NCI-H2107 (cell line): ENCODE measurements at regions not wholly inside any gene's neighbourhood (a gene's known extent, or its start where the extent isn't known, plus 50 kb on each side); places are given as distances from the start of the nearest gene placed in this dataset.

Experiments
- DNase-seq: peaks from one replicate; lab custom pipeline; 2025; lab: John Stamatoyannopoulos, UW

DNA sequence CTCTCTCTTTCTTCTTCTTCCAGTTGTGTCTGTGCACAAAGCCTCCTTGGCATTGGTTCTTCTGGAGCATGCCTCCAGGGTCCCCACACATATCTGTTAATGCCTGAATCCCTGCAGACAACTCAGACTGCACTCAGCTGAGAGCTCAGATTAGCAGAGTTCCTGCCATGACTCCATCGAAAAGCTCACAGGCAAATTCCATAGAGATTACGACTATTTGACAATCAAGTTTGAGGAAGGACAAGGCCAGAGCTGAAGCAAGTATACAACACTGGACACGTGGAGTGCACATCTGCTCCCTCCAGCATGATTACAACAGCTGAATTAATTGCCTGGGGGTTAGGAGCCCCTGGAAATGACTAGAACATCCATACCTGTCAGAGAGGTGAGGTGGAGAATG lies 190.7 kb downstream of the INSIG2 start:
- DNase-seq: no peak

DNA sequence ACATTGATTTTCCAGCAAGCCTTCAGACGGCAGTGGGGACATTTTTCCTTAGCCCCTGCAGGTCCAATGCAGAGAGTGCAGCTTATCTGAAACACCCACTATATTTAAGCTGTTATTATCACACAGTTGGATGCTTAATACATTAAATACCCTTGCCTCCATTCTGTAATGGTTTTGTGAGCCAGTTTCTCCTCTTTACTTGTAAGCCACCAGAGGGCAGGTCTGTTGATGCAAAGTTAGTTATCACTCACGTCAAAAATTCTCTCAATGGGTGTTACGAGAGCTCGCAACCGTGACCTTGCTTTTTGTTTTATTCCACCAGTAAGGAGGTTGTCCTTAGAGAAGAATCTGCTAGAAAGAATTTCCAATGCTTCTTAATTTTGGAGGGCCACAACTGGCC lies 189.8 kb downstream of the INSIG2 start:
- no peak for DNase-seq

DNA sequence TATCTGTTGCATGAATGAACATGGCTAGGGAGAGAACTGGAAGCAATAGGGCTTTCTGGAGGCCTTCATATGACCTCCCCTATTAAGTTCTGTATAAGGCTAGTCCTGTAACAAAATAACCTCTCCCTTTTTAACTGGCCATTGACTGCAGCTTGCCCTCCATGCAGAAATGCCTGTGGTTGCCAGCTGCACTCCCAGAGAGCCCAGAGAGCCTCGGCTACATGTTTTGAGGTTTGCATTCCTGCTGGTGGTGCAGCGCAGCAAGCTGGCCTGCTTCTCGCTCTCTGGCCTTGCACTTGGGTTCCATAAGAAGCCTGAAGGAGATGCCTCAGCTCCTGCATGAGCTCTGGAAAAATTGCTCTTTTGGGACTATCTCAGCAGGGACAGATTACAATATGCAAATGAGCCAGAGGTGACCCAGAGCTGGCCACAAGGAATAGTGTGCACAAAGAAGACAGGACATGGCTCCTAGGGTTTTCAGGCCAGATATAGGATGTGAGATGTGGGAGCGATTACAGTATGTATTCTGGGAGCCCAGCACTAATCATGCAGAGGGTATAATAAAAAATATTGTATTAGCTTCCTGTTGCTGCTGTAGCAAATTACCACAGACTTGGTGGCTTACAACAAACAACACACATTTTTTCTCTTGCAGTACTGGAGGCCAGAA lies 186.7 kb downstream of the INSIG2 start:
- DNase-seq: no peak

DNA sequence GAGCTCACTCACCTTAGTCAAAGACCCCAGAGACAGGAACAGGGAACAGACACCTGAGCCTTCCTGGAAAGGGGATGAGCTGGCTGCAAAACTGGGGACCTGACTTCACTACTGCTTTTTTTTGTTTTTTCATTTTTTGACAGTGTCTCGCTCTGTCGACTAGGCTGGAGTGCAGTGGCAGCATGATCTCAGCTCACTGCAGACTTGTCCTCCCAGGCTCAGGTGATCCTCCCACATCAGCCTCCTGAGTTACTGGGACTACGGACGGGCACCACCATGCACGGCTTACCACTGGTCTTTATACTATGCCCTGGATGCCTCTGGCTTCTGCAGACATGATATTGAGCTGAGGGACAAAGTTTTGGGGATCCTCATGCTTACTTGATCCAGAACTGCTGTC lies 184.1 kb downstream of the INSIG2 start:
- DNase-seq: no peak

DNA sequence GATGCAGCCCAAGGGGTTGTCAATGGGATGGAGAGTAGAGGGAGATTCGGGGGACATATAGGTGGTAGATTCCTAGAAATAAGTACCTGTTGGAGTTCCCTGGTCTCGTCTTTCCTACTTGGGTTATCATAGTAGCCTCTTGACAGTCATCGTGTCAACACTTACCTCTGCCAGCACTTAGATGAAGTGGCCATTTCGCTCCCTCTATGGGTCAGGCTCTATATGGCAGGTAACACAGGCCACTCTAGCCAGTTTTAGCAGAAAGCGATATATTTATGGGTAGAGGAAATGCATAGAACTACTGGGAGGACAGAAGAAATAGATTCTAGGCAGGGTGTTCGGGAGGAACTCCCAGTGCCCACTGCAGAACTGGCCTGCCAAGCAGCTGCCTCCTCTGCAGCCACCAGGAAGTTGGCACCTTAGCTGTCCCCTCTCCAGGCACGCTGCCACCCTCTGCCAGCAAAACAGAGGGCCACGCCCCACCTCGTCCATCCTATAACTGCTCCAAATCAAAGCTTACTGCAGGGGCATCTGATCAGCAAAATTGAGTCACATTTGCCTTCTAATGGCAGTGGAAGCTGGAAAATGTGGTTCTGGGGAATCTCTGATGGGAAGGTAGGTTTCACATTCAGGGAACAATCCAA lies 181.3 kb downstream of the INSIG2 start:
- no peak for DNase-seq

DNA sequence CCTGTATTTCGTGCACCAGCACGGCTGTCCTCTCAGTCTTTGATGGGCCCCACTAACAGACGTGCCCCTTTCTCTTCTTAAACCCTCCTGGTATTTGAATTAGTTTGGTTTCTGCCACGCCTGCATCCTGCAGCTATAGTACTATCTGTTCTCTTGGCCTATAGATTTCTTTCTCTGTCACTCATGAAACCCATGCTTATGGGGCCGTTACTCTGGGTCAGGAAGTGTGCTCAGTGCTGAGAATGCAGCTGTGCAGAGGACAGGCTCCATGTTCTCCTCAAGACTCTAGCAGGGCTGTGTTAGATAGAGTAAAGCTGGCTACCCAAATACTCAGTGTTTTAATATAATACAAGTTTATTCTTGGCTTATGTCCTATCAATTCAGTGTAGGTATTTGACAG lies 180.0 kb downstream of the INSIG2 start:
- DNase-seq: no peak

DNA sequence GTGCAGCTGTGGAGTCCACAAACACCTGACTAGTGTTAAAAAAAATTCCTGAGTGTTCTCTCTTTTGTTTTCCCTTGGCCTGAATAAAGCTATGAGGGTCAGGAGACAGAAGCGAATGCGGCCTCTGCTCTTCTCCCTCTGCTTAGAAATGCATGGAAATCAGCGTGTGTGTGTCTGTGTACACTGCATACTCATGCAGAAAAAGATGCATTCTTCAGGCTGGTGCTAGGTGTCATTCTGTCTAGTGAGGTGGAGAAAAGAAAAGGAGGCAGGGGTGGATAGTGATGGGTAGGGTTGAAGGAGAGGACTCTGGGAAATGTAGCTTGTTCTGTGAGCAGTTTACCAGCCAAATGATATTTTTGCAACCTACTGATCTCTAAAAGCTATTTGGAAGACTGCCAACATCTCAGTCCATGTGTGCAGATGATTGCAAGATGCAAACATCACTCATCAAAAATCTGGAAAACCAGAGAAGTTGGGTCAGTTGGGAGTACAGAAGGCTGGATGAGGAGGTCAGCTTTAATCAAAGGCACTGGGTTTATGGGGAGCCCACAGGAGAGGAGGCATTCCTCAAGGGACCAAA lies 177.7 kb downstream of the INSIG2 start:
- no peak for DNase-seq

DNA sequence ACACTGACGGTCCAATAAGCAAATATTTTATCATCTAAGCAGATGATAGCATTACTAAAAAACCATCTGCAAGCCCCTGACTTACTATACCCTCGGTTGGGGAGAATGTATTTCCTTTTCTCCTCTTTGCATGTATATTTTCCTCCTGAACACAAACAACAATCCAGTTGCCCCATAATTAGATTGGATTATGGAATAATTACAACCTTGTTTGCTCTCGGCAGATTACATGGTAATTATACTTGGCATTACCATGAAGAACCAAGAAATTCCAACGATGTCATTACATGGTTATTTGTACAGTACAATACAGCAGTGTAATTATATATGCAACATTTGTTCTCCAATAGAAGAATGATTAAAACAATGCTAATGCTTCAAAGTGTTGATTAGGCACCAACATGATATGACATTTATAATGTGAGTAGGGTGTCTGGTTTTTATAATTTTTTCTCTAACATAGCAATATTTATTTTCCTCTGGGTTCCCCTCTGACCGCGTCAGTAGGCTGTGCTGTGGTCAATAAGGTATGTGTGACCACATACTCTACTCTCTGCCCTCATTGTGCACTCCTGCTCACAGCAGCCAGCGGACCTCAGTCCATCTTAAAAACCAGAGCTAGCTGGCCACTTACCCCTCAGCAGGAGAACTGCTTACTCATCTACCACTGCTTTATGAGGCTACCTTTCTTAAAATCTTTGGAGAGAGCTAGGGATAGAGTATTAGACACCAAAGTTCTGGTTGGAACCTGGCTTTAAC lies 176.1 kb downstream of the INSIG2 start:
- DNase-seq: no peak

DNA sequence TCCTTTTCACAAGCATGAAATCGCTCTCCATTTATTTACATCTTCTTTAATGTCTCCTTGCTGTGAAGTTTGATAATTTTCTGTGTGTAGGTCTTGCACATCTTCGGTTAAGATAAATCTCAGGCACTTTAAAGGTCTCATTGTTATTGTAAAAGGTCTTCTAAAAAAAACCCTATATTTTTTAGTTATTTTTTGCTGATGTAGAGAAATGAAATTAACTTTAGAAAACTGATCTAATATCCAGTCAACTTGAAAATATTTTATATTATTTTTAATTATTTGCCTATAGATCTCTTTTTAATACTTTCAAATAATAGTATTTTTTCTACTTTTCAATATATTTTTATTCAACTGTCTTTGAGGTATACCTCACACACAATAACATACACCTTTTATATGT lies 169.4 kb downstream of the INSIG2 start:
- DNase-seq: no peak

DNA sequence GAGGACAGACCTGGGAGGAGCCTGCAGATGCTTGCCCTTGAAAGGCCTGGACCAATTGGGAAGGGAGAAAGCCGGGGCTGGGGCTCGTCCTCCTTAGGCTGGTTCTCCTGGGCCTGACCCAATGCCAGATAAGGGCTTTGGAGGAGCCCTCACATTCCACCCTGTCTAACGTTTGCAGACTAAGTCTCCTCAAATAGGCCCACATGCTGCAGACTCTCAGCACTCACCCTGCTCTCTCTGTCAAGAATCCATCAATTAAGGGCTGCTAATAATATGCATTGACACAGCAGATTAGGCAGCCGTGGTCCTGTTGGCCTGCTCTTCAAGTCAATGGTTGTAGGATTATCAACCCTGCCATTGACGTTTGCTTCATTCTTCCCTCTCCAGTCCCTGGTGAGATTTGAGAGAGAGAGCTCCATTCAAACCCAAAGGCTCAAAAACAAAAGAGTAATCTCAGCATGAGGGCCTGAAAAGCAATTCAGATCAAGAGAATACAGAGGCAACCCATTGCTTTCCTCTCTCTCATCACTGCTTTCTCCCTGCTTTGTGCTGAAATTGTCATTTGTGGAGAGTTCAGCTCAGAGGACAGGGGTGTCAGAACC lies 167.6 kb downstream of the INSIG2 start:
- no peak for DNase-seq

DNA sequence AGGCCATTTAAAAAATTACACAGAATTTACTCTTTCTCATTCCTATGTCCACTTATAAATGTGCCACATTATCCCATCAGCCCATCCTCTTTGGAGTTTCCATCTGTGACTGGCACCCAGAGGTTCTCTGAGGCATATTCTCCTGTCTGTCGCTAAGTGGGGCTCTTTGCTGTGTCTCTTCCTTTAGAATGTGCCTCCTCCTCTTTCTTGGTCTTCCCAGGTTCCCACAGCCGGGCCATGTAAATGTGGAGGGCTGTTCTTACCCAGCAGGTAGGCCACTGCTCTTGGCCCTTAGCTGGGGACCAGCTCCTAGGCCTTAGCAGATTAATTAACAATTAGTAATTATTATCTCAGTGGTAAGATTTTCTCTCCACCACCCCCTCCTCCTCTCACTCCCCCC lies 167.0 kb downstream of the INSIG2 start:
- DNase-seq: no peak

DNA sequence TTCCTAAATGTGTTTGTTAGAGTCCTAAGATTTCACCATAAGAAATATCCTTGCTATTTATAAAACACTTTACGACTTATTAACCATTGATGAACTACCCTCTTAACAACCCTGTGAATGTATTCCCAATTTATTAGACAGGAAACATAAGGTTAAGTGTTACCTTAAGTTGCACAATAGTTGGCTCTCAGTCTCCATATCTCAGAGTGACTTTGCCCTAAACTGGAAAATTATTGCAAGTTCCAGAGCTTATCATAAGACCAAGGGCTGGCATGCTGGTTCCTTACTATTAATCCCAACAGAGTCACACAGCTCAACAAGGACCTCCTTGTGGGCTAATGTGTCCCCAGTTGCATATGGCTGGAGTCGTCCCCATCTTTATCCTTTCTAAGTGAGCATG lies 165.8 kb downstream of the INSIG2 start:
- DNase-seq: no peak

DNA sequence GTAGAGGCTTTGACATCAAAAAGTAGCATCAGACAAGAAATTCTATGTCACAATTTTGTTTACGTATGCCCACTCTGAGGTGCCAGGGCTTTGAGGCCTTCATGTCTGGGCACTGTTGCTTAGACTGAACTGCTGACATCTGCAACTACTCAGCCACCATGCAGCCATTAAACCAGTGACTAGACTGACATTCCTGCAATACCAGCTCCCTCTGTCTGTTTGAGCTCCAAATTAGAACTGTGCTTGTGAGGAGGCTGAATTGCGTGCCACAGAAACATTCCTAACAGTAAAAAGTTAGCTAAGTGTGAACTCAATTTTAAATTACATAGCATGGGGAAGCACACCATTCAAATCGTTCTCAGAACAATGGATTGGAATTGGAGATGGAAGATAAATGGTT lies 163.2 kb downstream of the INSIG2 start:
- DNase-seq: no peak

DNA sequence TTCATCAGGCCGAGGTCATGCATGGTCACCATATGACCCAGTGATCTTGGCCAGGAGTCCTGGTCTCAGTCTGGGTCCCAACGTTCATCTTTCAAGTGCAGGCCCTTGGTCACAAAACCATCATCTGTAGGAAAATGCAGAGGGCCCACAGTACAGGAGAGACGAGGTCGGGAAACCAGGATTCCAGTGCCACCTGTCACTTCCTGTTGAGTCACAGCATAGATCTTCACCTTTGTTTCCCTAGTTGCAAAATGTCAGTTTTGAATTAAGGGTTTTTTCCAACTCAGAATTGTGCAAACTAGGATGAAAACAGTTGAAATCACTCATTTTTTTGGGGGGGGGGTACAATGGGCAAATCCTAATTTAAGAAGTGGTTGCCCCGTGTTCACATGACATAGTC lies 162.2 kb downstream of the INSIG2 start:
- no peak for DNase-seq

DNA sequence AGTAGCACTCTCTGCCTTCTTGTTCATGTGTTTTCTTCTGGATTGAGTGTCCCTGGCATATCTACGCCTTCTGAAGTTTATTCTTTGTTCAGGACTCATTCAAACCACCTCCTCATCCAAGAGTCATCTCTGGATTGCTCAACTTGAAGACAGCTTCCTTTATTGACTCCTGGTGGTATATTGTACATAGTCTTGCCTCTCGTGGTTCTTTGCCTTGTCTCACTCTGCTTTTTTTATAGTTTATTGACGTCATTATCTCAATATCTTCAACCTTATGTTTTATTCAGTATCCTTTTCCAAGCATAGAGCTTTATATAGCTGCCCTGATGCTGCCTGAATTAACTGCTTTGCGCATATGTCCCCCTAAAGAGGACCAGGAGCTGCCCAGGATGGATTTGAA lies 161.7 kb downstream of the INSIG2 start:
- DNase-seq: no peak

DNA sequence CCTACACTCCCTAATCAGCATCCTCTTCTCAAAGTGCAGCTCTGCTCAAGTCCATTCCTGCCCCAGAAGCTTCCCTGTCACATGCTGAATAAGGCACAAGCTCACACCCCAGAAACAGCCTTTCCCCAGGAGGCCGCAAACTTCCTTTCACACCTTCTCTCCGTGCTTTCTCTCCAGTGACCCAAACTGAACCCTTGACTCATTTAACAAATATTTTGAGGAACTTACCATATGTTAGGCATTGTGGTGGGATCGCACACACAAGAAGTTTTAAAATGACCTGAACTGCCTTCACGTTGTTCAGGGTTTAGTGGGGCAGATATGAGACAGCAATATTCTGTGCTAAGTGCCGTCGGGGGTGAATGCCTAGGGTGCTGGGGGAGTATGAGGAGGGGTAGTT lies 161.3 kb downstream of the INSIG2 start:
- DNase-seq: no peak

DNA sequence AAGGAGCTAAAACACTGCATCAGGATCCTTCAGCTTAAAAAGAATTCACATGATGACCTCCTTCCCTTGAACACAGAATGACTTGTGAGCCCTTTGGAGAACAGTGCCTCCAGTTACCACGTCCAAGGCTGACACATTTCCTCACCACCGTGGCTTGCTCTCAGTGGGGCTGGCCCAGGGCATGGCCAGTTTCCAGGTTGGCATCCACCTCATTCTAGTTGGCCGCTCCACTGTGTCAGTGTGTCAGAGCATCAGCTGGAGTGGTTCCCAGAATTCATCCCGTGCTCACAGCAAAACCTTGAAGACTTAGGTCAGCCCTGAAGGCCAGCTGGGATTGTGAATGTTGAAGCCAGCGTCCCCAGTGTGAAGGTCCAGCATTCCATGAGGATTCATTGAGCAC lies 158.5 kb downstream of the INSIG2 start:
- no peak for DNase-seq

DNA sequence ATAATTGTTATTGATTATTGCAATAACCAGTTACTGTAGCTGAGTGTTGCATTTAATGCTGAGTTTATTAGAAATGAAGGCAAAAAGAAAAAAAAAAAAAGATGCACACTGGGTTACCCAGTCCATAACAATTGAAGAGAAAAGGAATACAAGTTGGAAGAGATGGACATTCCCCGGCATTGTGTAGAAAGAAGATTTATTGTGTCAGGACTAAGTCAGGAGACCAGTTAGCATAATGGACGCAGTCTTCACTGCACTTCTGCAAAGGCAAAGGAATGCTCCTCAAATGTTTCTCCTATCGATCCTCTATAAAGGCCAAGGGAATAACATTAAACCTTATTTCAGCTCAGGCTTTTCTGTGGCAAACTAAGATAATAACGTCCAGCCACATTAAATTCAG lies 157.8 kb downstream of the INSIG2 start:
- DNase-seq: no peak

DNA sequence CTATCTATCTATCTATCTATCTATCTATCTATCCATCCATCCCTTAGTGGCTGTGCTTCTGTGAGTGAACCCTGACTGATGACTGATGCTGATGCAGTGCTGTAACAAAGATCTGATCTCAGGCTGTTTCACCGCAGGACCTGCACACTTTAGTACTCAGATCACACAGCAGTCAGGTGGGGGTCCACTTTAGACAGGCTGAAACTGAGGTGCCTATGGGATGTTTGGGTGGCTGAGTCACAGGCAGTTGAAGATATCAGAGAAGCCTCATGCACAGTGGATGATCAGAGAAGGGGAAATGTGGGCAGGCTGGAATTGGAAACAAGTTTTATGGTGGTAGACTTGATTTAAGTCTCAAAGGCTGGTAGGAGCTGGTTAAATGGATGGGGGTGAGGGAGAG lies 156.4 kb downstream of the INSIG2 start:
- no peak for DNase-seq

DNA sequence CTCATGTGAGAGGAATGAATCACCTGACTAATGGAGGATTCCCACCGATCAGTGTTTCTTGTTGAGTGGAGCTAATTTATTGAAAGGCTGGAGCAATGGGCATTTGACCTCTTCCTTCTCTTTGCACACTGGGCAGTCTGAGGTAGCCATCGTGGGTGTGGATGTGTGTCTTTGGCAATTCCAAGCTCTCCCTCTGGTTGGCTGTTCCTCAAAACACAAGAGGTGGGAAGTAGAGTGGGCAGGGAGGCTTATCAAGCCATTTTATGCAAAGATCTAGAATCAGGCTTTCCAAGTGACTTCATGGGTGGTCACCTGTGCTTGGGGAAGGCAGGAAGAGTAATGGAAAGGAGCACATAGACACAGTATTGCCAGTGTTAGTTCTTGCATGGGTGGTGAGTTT lies 154.8 kb downstream of the INSIG2 start:
- DNase-seq: no peak

DNA sequence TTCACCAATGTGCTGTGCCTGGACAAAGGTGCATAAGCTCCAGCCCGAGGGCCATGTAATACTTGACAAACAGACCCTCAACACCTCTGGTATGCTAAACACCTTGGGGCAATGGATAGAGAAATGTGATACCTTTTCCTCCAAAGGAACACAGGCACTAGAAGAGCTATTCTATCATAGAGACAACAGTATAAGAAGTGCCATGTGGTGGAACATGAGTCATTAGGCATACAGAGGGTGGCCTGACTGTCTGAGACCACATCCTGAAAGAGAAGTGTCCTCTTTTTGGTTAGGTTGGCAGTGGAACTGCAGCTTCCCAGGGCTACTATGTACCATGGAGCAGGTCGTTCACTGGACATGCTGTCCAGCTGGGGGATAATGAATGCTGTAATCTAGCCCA lies 153.9 kb downstream of the INSIG2 start:
- no peak for DNase-seq

DNA sequence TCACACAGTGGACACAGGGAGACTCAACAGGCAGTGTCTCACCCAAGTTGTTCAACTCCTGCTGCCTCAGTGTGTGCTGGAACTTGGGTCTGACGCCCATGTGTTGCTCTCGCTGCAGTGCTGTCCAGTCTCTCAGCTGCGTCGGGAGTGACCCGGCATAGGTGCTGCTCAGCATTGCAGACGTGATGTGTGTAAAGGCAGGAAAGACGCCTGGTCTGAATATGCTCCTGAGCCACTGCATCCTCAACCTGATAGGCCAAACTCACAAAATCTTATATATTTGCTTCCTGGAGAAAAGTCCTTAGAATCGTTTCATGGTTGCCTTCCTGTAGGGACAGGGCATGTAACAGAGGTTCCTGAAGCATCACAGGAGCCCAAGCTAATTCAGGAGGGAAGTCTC lies 152.9 kb downstream of the INSIG2 start:
- no peak for DNase-seq

DNA sequence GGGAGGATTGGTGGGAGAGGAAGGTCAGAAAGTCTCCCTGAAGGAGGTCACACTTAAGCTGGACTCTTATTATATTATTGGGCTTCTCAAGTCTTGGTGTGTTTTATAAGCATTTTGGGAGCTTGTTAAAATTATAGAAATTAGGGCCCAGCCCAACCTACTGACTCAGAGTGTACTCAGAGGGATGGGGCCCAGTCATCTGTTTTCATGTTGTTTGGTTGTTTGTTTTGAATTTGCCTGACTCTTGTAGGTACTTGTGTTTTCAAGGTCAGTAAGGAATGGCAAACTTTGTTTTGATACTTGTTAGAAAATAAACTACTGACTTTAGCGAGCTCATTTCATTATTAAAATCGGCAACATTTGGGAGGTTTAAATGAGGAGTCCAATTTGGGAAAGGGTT lies 152.0 kb downstream of the INSIG2 start:
- DNase-seq: no peak
